Pancreas (tissue), 10 donors: ENCODE measurements at regions not wholly inside any gene's neighbourhood (a gene's known extent, or its start where the extent isn't known, plus 50 kb on each side); places are given as distances from the start of the nearest gene placed in this dataset.
A peak's percentile ranks its signal among the peaks of the same experiment; 100 is the strongest.

Experiments used
- ATAC-seq, 4 donors: fragments of 200-7000 bp; cut with Tn5 transposase; one replicate each; pipeline versions ENCODE4 v1.8.0 to v1.9.1; 2020; ENCODE audit warnings: mild to moderate bottlenecking in 4 of 4, moderate library complexity in 4 of 4
- DNase-seq, 6 donors: peaks; one replicate each; pipeline ENCODE4 v3.0.0-alpha.2; 2020
- FAIRE-seq: peaks from 2 replicates; lab custom pipeline; 2012; peaks lifted over from hg19 to GRCh38; lab: Jason Lieb, UNC
- H3K27ac ChIP-seq, 4 donors: fragments of 200-600 bp; sonication (generic); 1 replicate in 3 of 4; 2 replicates in 1 of 4; pipeline versions ENCODE4 v1.5.0 to v1.8.0; 2020
- H3K27me3 ChIP-seq, 4 donors: fragments of 200-600 bp; one replicate each; pipeline ENCODE4 v1.8.0; 2021
- H3K36me3 ChIP-seq, 3 donors: fragments of 200-600 bp; sonication (generic) in 1 of 3; one replicate each; pipeline versions ENCODE4 v1.5.0 to v1.8.0; 2020 to 2021
- H3K4me1 ChIP-seq, 3 donors: fragments of 200-600 bp; one replicate each; pipeline ENCODE4 v1.8.0; 2021
- H3K4me3 ChIP-seq, 4 donors: fragments of 200-600 bp; sonication (generic) in 2 of 4; one replicate each; pipeline versions ENCODE4 v1.5.0 to v1.8.0; 2020 to 2021
- H3K9me3 ChIP-seq, 4 donors: fragments of 200-600 bp; one replicate each; pipeline ENCODE4 v1.8.0; 2021
- CTCF ChIP-seq, 4 donors: fragments of 200-600 bp; sonication (generic) in 3 of 4; IDR thresholded peaks; one replicate each; pipeline versions ENCODE4 v1.5.0 to v1.8.0; 2021; ENCODE audit warnings: antibody characterized with exemption in 4 of 4
- WGBS, 2 donors: extraction: QIAGEN DNeasy Blood & Tissue Kit; methylation state at CpG; one replicate each; pipeline ENCODE4 v1.1.7; 2013; 5-methylcytosine and 5-hydroxymethylcytosine counted together
- intact Hi-C, 3 donors: fragments of 100-400 bp; cut with DNase I; formaldehyde crosslinking; loops; one replicate each; pipeline versions ENCODE4 v1.11.1 to v1.14.2; 2022
- donor health status: healthy with polysubstance abuse.
- donor health status: DM: no; HTN: no; CAD: no; lungs with moderate emphysema.
- donor health status: DM: no; HTN: no; CAD: no.
- donor health status: control.
- donor health status: control.
- donor health status: Bipolar disorder and iron deficiency.
- donor health status: DM: yes; HTN: yes; CAD: no.
- donor health status: DM: no; HTN: no; CAD: no.
- donor health status: DM: no; HTN: no; CAD: no.
- donor health status: DM: yes; HTN: yes; CAD: no.

GRCh38 chr2:45273412-45274249 lies 264.4 kb upstream of the SIX2 start:
- H3K27me3 ChIP-seq: no peaks in the 10 kb centered on the region
- TF ChIP-seq CTCF (IDR thresholded peaks at IDR 0.05): no peak
- DNase-seq: peak in 3 of 6 donors; percentile 39 to 50 (median 41)
- intact Hi-C loops: no loop called here
- ATAC-seq: peak; percentile 76 to 85 (median 81)
- no peaks in the 10 kb centered on the region for H3K9me3 ChIP-seq
- H3K36me3 ChIP-seq: no peaks in the 10 kb centered on the region
- FAIRE-seq: no peak
- WGBS, 2 donors: 11 to 21% methylated on average over 3 of the region's 3 CpGs
- H3K4me1 ChIP-seq: peaks cover 18 to 49% (median 44%) of the 10 kb centered on the region in 3 donors
- no peak overlapping the region for H3K4me3 ChIP-seq
- peak overlapping the region; percentile 27 to 90 (median 63) for H3K27ac ChIP-seq

GRCh38 chr2:45272549-45273265 lies 263.5 kb upstream of the SIX2 start:
- DNase-seq (peak in 3 of 6 donors; percentile 14 to 36 (median 22)), ATAC-seq (peak in 2 of 4 donors; percentile 3 to 8), FAIRE-seq (no peak)
- Histone ChIP-seq H3K4me1 (peaks cover 13 to 49% (median 43%) of the 10 kb centered on the region in 3 donors), H3K4me3 (no peak overlapping the region), H3K9me3 (no peaks in the 10 kb centered on the region), H3K27me3 (no peaks in the 10 kb centered on the region), H3K36me3 (no peaks in the 10 kb centered on the region), H3K27ac (peak overlapping the region in 2 of 4 donors; percentile 75 to 90)
- WGBS, 2 donors: 51 to 58% methylated on average over 2 of the region's 2 CpGs
- TF ChIP-seq CTCF (IDR thresholded peaks at IDR 0.05): no peak
- intact Hi-C loops: no loop called here

- no peak overlapping the region for H3K27ac ChIP-seq
- no peaks in the 10 kb centered on the region for H3K36me3 ChIP-seq
- FAIRE-seq (no peak), DNase-seq (peak in 2 of 6 donors; percentile 49 to 66), ATAC-seq (no peak)
- H3K4me1 ChIP-seq: peaks cover 7 to 23% (median 21%) of the 10 kb centered on the region in 3 donors
- no peak overlapping the region for H3K4me3 ChIP-seq
- intact Hi-C loops: no loop called here
- no peaks in the 10 kb centered on the region for H3K27me3 ChIP-seq
- WGBS, 2 donors: 86 to 92% methylated on average over 7 of the region's 7 CpGs
- TF ChIP-seq CTCF (IDR thresholded peaks at IDR 0.05): no peak
- no peaks in the 10 kb centered on the region for H3K9me3 ChIP-seq
Measured at GRCh38 chr2:45269149-45269793, 260.0 kb upstream of the SIX2 start.

- intact Hi-C loops: no loop called here
- DNase-seq (no peak), FAIRE-seq (no peak), ATAC-seq (no peak)
- 89 to 90% methylated on average over 3 of the region's 3 CpGs for WGBS, 2 donors
- no peak overlapping the region for H3K27ac ChIP-seq
- no peak for TF ChIP-seq CTCF (IDR thresholded peaks at IDR 0.05)
- H3K4me1 ChIP-seq: peaks cover under 1 to 17% (median 15%) of the 10 kb centered on the region in 3 donors
- H3K4me3 ChIP-seq: no peak overlapping the region
- no peaks in the 10 kb centered on the region for H3K36me3 ChIP-seq
- H3K27me3 ChIP-seq: no peaks in the 10 kb centered on the region
- no peaks in the 10 kb centered on the region for H3K9me3 ChIP-seq
Measured at GRCh38 chr2:45268631-45269030, 259.4 kb upstream of the SIX2 start.
